ENCODE measurements at regions not wholly inside any gene's neighbourhood (a gene's known extent, or its start where the extent isn't known, plus 50 kb on each side); places are given as distances from the start of the nearest gene placed in this dataset.

GRCh38 chr20:40046703-40047102, 642.3 kb downstream of the MAFB start:
- H2AFZ ChIP-seq (ENCODE audit: low read depth, low read length), result no peak overlapping the region
- TF ChIP-seq POLR2A (IDR thresholded peaks at IDR 0.05; ENCODE audit: low read depth, low read length), result no peak
- intact Hi-C loops (cut with micrococcal nuclease), result no loop called here
- dilution Hi-C loops (cut with MboI; ENCODE audit: extremely low pct_ligation_motif_present, low sequenced_read_pairs), result no loop called here
- H3K9me1 ChIP-seq (replicated peaks; ENCODE audit: control insufficient read depth, extremely low read depth, insufficient read depth, low read length), result no peaks in the 10 kb centered on the region
- H3K9me3 ChIP-seq (replicated peaks; ENCODE audit: control insufficient read depth, insufficient read depth, low read length), result no peaks in the 10 kb centered on the region
- no peak overlapping the region for H3K27ac ChIP-seq (ENCODE audit: insufficient read depth, low read depth, low read length)
- H3K27me3 ChIP-seq (ENCODE audit: control insufficient read depth in 2 of 2, insufficient read depth in 2 of 2, low read length in 2 of 2), result no peaks in the 10 kb centered on the region
- no peak for DNase-seq (ENCODE audit: low read depth, low spot score)
- H4K20me1 ChIP-seq (replicated peaks; ENCODE audit: control insufficient read depth, extremely low read depth, insufficient read depth, low read length), result no peaks in the 10 kb centered on the region
- no TSS peak for BruUV-seq (replicated peaks)
- ChIA-PET CTCF (no interaction called here), POLR2A (no interaction called here)
- H3K79me2 ChIP-seq (ENCODE audit: control insufficient read depth, insufficient read depth, low read length), result no peaks in the 10 kb centered on the region
- H3K4me2 ChIP-seq (ENCODE audit: insufficient read depth, low read length), result no peak overlapping the region
- no peak overlapping the region for H3K9ac ChIP-seq (replicated peaks; ENCODE audit: extremely low read depth, insufficient read depth, low read length)
- no peak for FAIRE-seq
- no peaks in the 10 kb centered on the region for H3K36me3 ChIP-seq (ENCODE audit: control insufficient read depth in 2 of 2, extremely low read depth in 1 of 2, insufficient read depth in 2 of 2, low read length in 2 of 2)
- H3K4me3 ChIP-seq (replicated peaks in 1 of 3; ENCODE audit: insufficient read depth in 1 of 3, low read depth in 1 of 3, low read length in 3 of 3), result no peak overlapping the region
- no peaks in the 10 kb centered on the region for H3K4me1 ChIP-seq (ENCODE audit: control insufficient read depth, extremely low read depth, insufficient read depth, low read length)

GRCh38 chr20:40037511-40037910, 651.5 kb downstream of the MAFB start:
- H3K36me3 ChIP-seq (ENCODE audit: control insufficient read depth in 2 of 2, extremely low read depth in 1 of 2, insufficient read depth in 2 of 2, low read length in 2 of 2), result no peaks in the 10 kb centered on the region
- intact Hi-C loops (cut with micrococcal nuclease), result no loop called here
- no peak for TF ChIP-seq GATA2 (IDR thresholded peaks at IDR 0.05; ENCODE audit: insufficient read depth, insufficient read length, low read depth, low read length)
- TF ChIP-seq POLR2A (IDR thresholded peaks at IDR 0.05; ENCODE audit: low read depth, low read length), result no peak
- TF ChIP-seq EZH2 (IDR thresholded peaks at IDR 0.05; ENCODE audit: borderline replicate concordance, low read depth, low read length, severe bottlenecking), result no peak
- TF ChIP-seq CTCF (IDR thresholded peaks at IDR 0.05; ENCODE audit: extremely low read depth in 1 of 2, insufficient read depth in 1 of 2, low read depth in 1 of 2, low read length in 2 of 2), result no peak
- TF ChIP-seq MAX (IDR thresholded peaks at IDR 0.05; ENCODE audit: insufficient read depth, insufficient read length), result no peak
- TF ChIP-seq MYC (IDR thresholded peaks at IDR 0.05; ENCODE audit: low read depth, low read length), result no peak
- no peak for TF ChIP-seq FOS (IDR thresholded peaks at IDR 0.05; ENCODE audit: borderline replicate concordance, insufficient read depth, low read length)
- TF ChIP-seq POLR2AphosphoS5 (IDR thresholded peaks at IDR 0.05; ENCODE audit: insufficient read depth, low read depth, low read length), result no peak
- TF ChIP-seq JUN (IDR thresholded peaks at IDR 0.05; ENCODE audit: borderline replicate concordance, insufficient read depth, insufficient read length, low read depth), result no peak
- H3K79me2 ChIP-seq (ENCODE audit: control insufficient read depth, insufficient read depth, low read length), result no peaks in the 10 kb centered on the region
- dilution Hi-C loops (cut with MboI; ENCODE audit: extremely low pct_ligation_motif_present, low sequenced_read_pairs), result no loop called here
- no peak overlapping the region for H3K4me2 ChIP-seq (ENCODE audit: insufficient read depth, low read length)
- no peak for FAIRE-seq
- no peaks in the 10 kb centered on the region for H3K9me1 ChIP-seq (replicated peaks; ENCODE audit: control insufficient read depth, extremely low read depth, insufficient read depth, low read length)
- H3K27ac ChIP-seq (ENCODE audit: insufficient read depth, low read depth, low read length), result no peak overlapping the region
- no peak overlapping the region for H3K9ac ChIP-seq (replicated peaks; ENCODE audit: extremely low read depth, insufficient read depth, low read length)
- no peaks in the 10 kb centered on the region for H3K4me1 ChIP-seq (ENCODE audit: control insufficient read depth, extremely low read depth, insufficient read depth, low read length)
- no peak for DNase-seq (ENCODE audit: low read depth, low spot score)
- no peaks in the 10 kb centered on the region for H3K27me3 ChIP-seq (ENCODE audit: control insufficient read depth in 2 of 2, insufficient read depth in 2 of 2, low read length in 2 of 2)
- H3K4me3 ChIP-seq (replicated peaks in 1 of 3; ENCODE audit: insufficient read depth in 1 of 3, low read depth in 1 of 3, low read length in 3 of 3), result no peak overlapping the region
- no peaks in the 10 kb centered on the region for H4K20me1 ChIP-seq (replicated peaks; ENCODE audit: control insufficient read depth, extremely low read depth, insufficient read depth, low read length)
- no peak overlapping the region for H2AFZ ChIP-seq (ENCODE audit: low read depth, low read length)
- no peaks in the 10 kb centered on the region for H3K9me3 ChIP-seq (replicated peaks; ENCODE audit: control insufficient read depth, insufficient read depth, low read length)
- BruUV-seq (replicated peaks), result no TSS peak
- ChIA-PET CTCF (interaction anchor here (1.6 kb wide), 1 partner anchor 15 kb away, joined by 3 read pairs; no protein-coding TSS in a partner anchor), POLR2A (no interaction called here)
